SK-N-SH treated with all-trans-retinoic acid at 6 μM for 48 hours (cell line): ENCODE measurements at regions not wholly inside any gene's neighbourhood (a gene's known extent, or its start where the extent isn't known, plus 50 kb on each side); places are given as distances from the start of the nearest gene placed in this dataset.

Experiments
- ARNTL ChIP-seq: fragments of 450-650 bp; formaldehyde crosslinking; IDR thresholded peaks from 2 replicates; pipeline ENCODE4 v1.5.0; 2020; ENCODE audit warnings: low read depth, mild to moderate bottlenecking, moderate library complexity, borderline replicate concordance
- BACH2 ChIP-seq: fragments of 250-450 bp; sonication (Bioruptor Pico); IDR thresholded peaks from 2 replicates; pipeline ENCODE4 v1.9.0; 2021; ENCODE audit warnings: mild to moderate bottlenecking, borderline replicate concordance
- CREB5 ChIP-seq: fragments of 250-450 bp; sonication (Bioruptor Pico); IDR thresholded peaks from 2 replicates; pipeline ENCODE4 v1.5.1; 2020; ENCODE audit warnings: low read depth, mild to moderate bottlenecking, moderate library complexity
- ISL1 ChIP-seq: fragments of 250-450 bp; sonication (Bioruptor Pico); IDR thresholded peaks from 2 replicates; pipeline ENCODE4 v2.1.2; 2022; ENCODE audit warnings: mild to moderate bottlenecking, moderate library complexity
- OSR1 ChIP-seq: fragments of 250-450 bp; sonication (Bioruptor Pico); IDR thresholded peaks from 2 replicates; pipeline ENCODE4 v1.8.0; 2022; ENCODE audit warnings: moderate library complexity, mild to moderate bottlenecking, inconsistent platforms
- PATZ1 ChIP-seq: fragments of 250-450 bp; sonication (Bioruptor Pico); IDR thresholded peaks from 2 replicates; pipeline ENCODE4 v1.8.0; 2020; ENCODE audit warnings: mild to moderate bottlenecking, moderate library complexity, borderline replicate concordance
- PPARA ChIP-seq: fragments of 250-450 bp; sonication (Bioruptor Pico); IDR thresholded peaks from 2 replicates; pipeline ENCODE4 v1.5.0; 2020; ENCODE audit warnings: mild to moderate bottlenecking, borderline replicate concordance
- TCF4 ChIP-seq: fragments of 250-450 bp; sonication (Bioruptor Pico); IDR thresholded peaks from 2 replicates; pipeline ENCODE4 v1.8.0; 2021; ENCODE audit warnings: mild to moderate bottlenecking, moderate library complexity, borderline replicate concordance
- TOX ChIP-seq: fragments of 250-450 bp; sonication (Bioruptor Pico); IDR thresholded peaks from 2 replicates; pipeline ENCODE4 v1.8.0; 2021; ENCODE audit warnings: mild to moderate bottlenecking, moderate library complexity, borderline replicate concordance
- TSHZ2 ChIP-seq: fragments of 250-450 bp; sonication (Bioruptor Pico); IDR thresholded peaks from 2 replicates; pipeline ENCODE4 v1.5.0; 2020; ENCODE audit warnings: mild to moderate bottlenecking, moderate library complexity
- ZFP3 ChIP-seq: fragments of 250-450 bp; sonication (Bioruptor Pico); IDR thresholded peaks from 2 replicates; pipeline ENCODE4 v1.5.0; 2020; ENCODE audit warnings: mild to moderate bottlenecking, moderate library complexity
- ZFP30 ChIP-seq: fragments of 450-650 bp; formaldehyde crosslinking; IDR thresholded peaks from 2 replicates; pipeline ENCODE4 v1.5.0; 2022; ENCODE audit warnings: mild to moderate bottlenecking, moderate library complexity
- ZNF70 ChIP-seq: fragments of 450-650 bp; formaldehyde crosslinking; IDR thresholded peaks from 2 replicates; pipeline ENCODE4 v1.5.0; 2020; ENCODE audit warnings: mild to moderate bottlenecking, moderate library complexity

GRCh38 chr2:136424112-136424511 lies 306.2 kb upstream of the CXCR4 start:
- no peak for TF ChIP-seq TSHZ2 (CRISPR knock-in tag)
- no peak for TF ChIP-seq PATZ1 (CRISPR knock-in tag)
- TF ChIP-seq ARNTL (CRISPR knock-in tag): no peak
- no peak for TF ChIP-seq PPARA
- TF ChIP-seq ZNF70: no peak
- TF ChIP-seq TCF4 (CRISPR knock-in tag): no peak
- TF ChIP-seq OSR1 (CRISPR knock-in tag): no peak
- no peak for TF ChIP-seq ISL1
- TF ChIP-seq ZFP30 (CRISPR knock-in tag): no peak
- TF ChIP-seq TOX: no peak
- no peak for TF ChIP-seq ZFP3
- TF ChIP-seq CREB5 (CRISPR knock-in tag): no peak
- no peak for TF ChIP-seq BACH2
